ENCODE measurements at regions not wholly inside any gene's neighbourhood (a gene's known extent, or its start where the extent isn't known, plus 50 kb on each side); places are given as distances from the start of the nearest gene placed in this dataset.
"Not testable (repeated sequence)": the region's sequence is repeated elsewhere in the genome, so short reads cannot be mapped to it uniquely, and the experiment has no call there.

GRCh38 chr2:90141558-90141957, 1450.1 kb downstream of the RPIA start:
- H3K56ac ChIP-seq (ENCODE audit: extremely low read depth, insufficient read depth, low read length); H3K27me3 ChIP-seq (ENCODE audit: control insufficient read depth, insufficient read depth, low read length); CTCF ChIA-PET; H2AFZ ChIP-seq (replicated peaks; ENCODE audit: low read length, poor library complexity); dilution Hi-C loops (cut with HindIII; ENCODE audit: low sequenced_read_pairs, unreplicated experiment); H3K4ac ChIP-seq (ENCODE audit: low read depth, low read length); H2AK5ac ChIP-seq (ENCODE audit: low read depth, low read length); POLR2A ChIA-PET (ENCODE audit: unreplicated experiment); H3K4me1 ChIP-seq (ENCODE audit: control insufficient read depth, insufficient read depth, low read length); H2BK20ac ChIP-seq (ENCODE audit: low read depth, low read length); H4K5ac ChIP-seq (ENCODE audit: low read depth, low read length); H2BK120ac ChIP-seq (ENCODE audit: low read depth, low read length); H3K9me1 ChIP-seq (ENCODE audit: insufficient read depth, low read length); H4K91ac ChIP-seq (ENCODE audit: insufficient read depth, low read depth, low read length); H4K8ac ChIP-seq (ENCODE audit: low read depth in 2 of 2, low read length in 2 of 2); H3K18ac ChIP-seq (ENCODE audit: low read depth, low read length); BruUV-seq (replicated peaks); H3K9me3 ChIP-seq (ENCODE audit: control insufficient read depth, insufficient read depth, low read length); H3K27ac ChIP-seq (ENCODE audit: insufficient read depth, low read length); H3K4me3 ChIP-seq (ENCODE audit: insufficient read depth, low read depth, low read length); intact Hi-C loops (cut with micrococcal nuclease); H3K79me1 ChIP-seq (ENCODE audit: low read depth in 1 of 2, low read length in 2 of 2); H4K20me1 ChIP-seq (ENCODE audit: insufficient read depth, low read length); DNase-seq; ATAC-seq (ENCODE audit: low read depth); H2AK9ac ChIP-seq (replicated peaks; ENCODE audit: low read depth, low read length, poor library complexity); H2BK15ac ChIP-seq (ENCODE audit: low read depth, low read length); H3K9ac ChIP-seq (ENCODE audit: low read depth, low read length); H2BK5ac ChIP-seq (ENCODE audit: low read depth, low read length, poor library complexity, severe bottlenecking); H3K36me3 ChIP-seq (ENCODE audit: control insufficient read depth, insufficient read depth, low read length); H3K4me2 ChIP-seq (ENCODE audit: low read depth, low read length); H3K23ac ChIP-seq (ENCODE audit: low read depth, low read length); in situ Hi-C loops (cut with MboI; ENCODE audit: low sequenced_read_pairs); H3K14ac ChIP-seq (replicated peaks; ENCODE audit: low read depth, low read length): not testable (repeated sequence)
- no CpG with 5 or more reads among the region's 5 CpGs for WGBS, 2 experiments (ENCODE audit: extremely low coverage in 2 of 2, insufficient read length in 1 of 2)

- dilution Hi-C loops (cut with HindIII; ENCODE audit: low sequenced_read_pairs, unreplicated experiment); H3K27ac ChIP-seq (ENCODE audit: insufficient read depth, low read length); H3K14ac ChIP-seq (replicated peaks; ENCODE audit: low read depth, low read length); H2BK5ac ChIP-seq (ENCODE audit: low read depth, low read length, poor library complexity, severe bottlenecking); H2BK15ac ChIP-seq (ENCODE audit: low read depth, low read length); H3K18ac ChIP-seq (ENCODE audit: low read depth, low read length); H3K36me3 ChIP-seq (ENCODE audit: control insufficient read depth, insufficient read depth, low read length); H3K9me3 ChIP-seq (ENCODE audit: control insufficient read depth, insufficient read depth, low read length); H4K91ac ChIP-seq (ENCODE audit: insufficient read depth, low read depth, low read length); DNase-seq; H3K27me3 ChIP-seq (ENCODE audit: control insufficient read depth, insufficient read depth, low read length); H3K9ac ChIP-seq (ENCODE audit: low read depth, low read length); ATAC-seq (ENCODE audit: low read depth); H2AK9ac ChIP-seq (replicated peaks; ENCODE audit: low read depth, low read length, poor library complexity); POLR2A ChIA-PET (ENCODE audit: unreplicated experiment); H3K4me3 ChIP-seq (ENCODE audit: insufficient read depth, low read depth, low read length); H2AK5ac ChIP-seq (ENCODE audit: low read depth, low read length); H3K79me1 ChIP-seq (ENCODE audit: low read depth in 1 of 2, low read length in 2 of 2); H4K20me1 ChIP-seq (ENCODE audit: insufficient read depth, low read length); H3K4ac ChIP-seq (ENCODE audit: low read depth, low read length); BruUV-seq (replicated peaks); H3K9me1 ChIP-seq (ENCODE audit: insufficient read depth, low read length); H3K4me1 ChIP-seq (ENCODE audit: control insufficient read depth, insufficient read depth, low read length); intact Hi-C loops (cut with micrococcal nuclease); H3K23ac ChIP-seq (ENCODE audit: low read depth, low read length); H2BK120ac ChIP-seq (ENCODE audit: low read depth, low read length); H2BK20ac ChIP-seq (ENCODE audit: low read depth, low read length); H4K8ac ChIP-seq (ENCODE audit: low read depth in 2 of 2, low read length in 2 of 2); H2AFZ ChIP-seq (replicated peaks; ENCODE audit: low read length, poor library complexity); H3K4me2 ChIP-seq (ENCODE audit: low read depth, low read length); in situ Hi-C loops (cut with MboI; ENCODE audit: low sequenced_read_pairs); CTCF ChIA-PET; H4K5ac ChIP-seq (ENCODE audit: low read depth, low read length); H3K56ac ChIP-seq (ENCODE audit: extremely low read depth, insufficient read depth, low read length): not testable (repeated sequence)
Observed at GRCh38 chr2:90151805-90152204, 1460.3 kb downstream of the RPIA start.
